ENCODE measurements at regions not wholly inside any gene's neighbourhood (a gene's known extent, or its start where the extent isn't known, plus 50 kb on each side); places are given as distances from the start of the nearest gene placed in this dataset.
A peak's percentile ranks its signal among the peaks of the same experiment; 100 is the strongest.

DNA sequence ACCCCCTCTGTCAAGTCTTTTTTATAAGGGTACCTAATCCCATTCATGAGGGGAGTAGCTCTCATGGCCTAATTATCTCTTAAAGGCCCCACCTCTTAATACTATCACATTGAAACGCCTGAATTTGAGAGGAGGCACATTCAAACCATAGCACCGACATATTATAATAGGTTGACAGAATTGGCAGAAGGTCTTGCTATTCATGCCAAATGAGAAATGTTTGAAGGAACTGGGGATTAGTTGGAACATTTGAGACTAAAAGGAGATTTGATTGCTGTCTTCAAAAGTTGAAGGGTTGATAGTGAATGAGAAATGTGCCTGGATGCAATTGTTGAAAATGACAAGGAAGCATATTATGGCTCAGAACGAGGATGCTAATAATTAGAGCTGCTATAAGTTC lies 331.1 kb downstream of the ATP23 start:
- Mint-ChIP-seq H3K4me1 (no peaks in the 10 kb centered on the region), H3K27me3 (peaks cover 16 to 22% (median 21%) of the 10 kb centered on the region in 3 donors), H3K4me3 (no peak overlapping the region), H3K9me3 (peaks cover 11 to 23% (median 15%) of the 10 kb centered on the region in 7 donors), H3K36me3 (peaks cover 7 to 19% of the 10 kb centered on the region in 2 donors), H3K27ac (no peak overlapping the region)
- no peak for DNase-seq
- ATAC-seq (ENCODE audit: low read depth in 2 of 2): no peak

DNA sequence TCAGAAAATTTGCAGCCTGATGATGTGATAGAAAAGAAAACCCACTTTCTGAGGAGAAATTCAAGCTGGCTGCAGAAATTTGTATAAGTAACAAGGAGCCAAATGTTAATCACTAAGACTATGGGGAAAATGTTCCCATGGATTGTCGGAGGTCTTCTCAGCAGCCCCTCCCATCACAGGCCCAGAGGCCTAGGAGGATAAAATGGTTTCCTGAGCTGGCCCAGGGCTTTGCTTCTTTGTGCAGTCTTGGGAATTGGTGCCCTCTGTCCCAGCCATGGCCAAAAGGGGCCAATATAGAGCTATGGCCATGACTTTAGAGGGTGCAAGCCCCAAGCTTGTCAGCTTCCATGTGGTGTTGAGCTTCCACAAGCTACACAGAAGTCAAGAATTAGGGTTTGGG lies 335.9 kb downstream of the ATP23 start:
- Mint-ChIP-seq H3K27ac (no peak overlapping the region), H3K4me3 (no peak overlapping the region), H3K36me3 (peaks cover 7 to 36% of the 10 kb centered on the region in 2 donors), H3K27me3 (peaks cover 0 to 7% (median 4%) of the 10 kb centered on the region in 3 donors), H3K9me3 (peaks cover 23 to 54% (median 38%) of the 10 kb centered on the region in 7 donors), H3K4me1 (no peaks in the 10 kb centered on the region)
- DNase-seq (no peak), ATAC-seq (ENCODE audit: low read depth in 2 of 2) (no peak)

DNA sequence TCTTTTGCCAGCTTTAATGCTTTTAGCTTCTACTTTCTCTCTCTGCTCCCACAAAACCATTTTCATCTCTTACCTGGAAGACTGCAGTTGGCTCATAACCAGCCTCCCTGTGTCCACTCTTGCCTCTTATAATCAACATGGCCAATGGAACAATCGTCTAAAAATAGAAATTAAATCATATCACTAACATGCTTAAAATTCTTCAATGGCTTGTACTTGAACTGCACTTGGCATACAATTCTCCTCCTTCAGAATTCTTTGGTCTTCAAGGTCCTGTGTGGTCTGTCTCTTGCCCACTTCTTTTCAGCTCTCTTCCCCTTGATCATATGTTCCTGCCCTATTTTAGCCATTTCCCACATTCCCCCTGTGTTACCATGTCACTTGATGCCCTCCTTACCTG lies 342.2 kb downstream of the ATP23 start:
- DNase-seq: no peak
- H3K27ac Mint-ChIP-seq: no peak overlapping the region
- peaks cover 6 to 11% (median 9%) of the 10 kb centered on the region in 3 donors for H3K27me3 Mint-ChIP-seq
- no peaks in the 10 kb centered on the region for H3K4me1 Mint-ChIP-seq
- H3K36me3 Mint-ChIP-seq: peaks cover 0 to 20% of the 10 kb centered on the region in 2 donors
- ATAC-seq (ENCODE audit: low read depth in 2 of 2): no peak
- H3K4me3 Mint-ChIP-seq: no peak overlapping the region
- H3K9me3 Mint-ChIP-seq: peaks cover 5 to 37% (median 22%) of the 10 kb centered on the region in 7 donors

DNA sequence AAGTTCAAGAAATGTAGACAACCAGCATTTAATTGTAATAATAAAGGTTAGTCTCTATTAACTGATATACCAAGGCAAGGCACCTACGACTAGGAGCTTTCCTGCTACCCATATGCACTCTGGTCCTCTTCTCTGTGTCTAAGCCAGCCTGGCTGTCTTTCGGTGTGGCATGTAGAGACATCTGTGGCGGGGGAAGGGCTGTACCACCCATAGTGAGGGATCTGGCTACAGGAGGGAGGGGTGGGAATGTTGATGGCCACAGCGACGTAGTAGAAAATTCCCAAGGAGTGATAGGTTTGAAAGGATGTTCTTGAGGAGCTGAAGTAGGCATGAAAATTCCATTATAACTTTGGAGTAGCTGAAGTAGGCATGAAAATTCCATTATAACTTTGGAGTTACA lies 344.2 kb downstream of the ATP23 start:
- no peak for DNase-seq
- H3K4me3 Mint-ChIP-seq: no peak overlapping the region
- H3K27me3 Mint-ChIP-seq: peaks cover 6 to 20% (median 20%) of the 10 kb centered on the region in 3 donors
- H3K27ac Mint-ChIP-seq: no peak overlapping the region
- peaks cover 2 to 26% (median 16%) of the 10 kb centered on the region in 7 donors for H3K9me3 Mint-ChIP-seq
- no peaks in the 10 kb centered on the region for H3K4me1 Mint-ChIP-seq
- H3K36me3 Mint-ChIP-seq: peaks cover 0 to 16% of the 10 kb centered on the region in 2 donors
- ATAC-seq (ENCODE audit: low read depth in 2 of 2): no peak

DNA sequence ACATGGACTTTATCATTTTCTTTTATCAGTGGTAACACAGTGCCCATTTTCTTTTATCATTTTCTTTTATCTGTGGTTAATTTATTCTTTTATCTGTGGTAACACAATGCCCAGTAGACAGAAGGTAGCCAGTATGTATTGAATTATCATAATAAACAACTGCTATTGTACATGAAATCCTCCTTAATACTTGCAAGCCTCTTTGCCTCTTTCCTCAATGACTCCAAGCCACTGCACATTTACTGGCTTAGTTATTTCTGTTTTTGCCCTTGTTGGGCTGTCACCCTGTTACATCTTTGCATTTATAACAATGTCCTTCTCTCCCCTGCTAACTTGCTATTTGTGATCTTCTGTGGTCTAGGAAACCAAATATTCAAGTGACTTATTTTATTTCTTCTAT lies 345.0 kb downstream of the ATP23 start:
- Mint-ChIP-seq H3K36me3 (peaks cover 0 to 16% of the 10 kb centered on the region in 2 donors), H3K27me3 (peaks cover 6 to 20% (median 20%) of the 10 kb centered on the region in 3 donors), H3K9me3 (peaks cover 0 to 18% (median 14%) of the 10 kb centered on the region in 7 donors), H3K27ac (no peak overlapping the region), H3K4me1 (no peaks in the 10 kb centered on the region), H3K4me3 (no peak overlapping the region)
- ATAC-seq (ENCODE audit: low read depth in 2 of 2) (no peak), DNase-seq (no peak)

DNA sequence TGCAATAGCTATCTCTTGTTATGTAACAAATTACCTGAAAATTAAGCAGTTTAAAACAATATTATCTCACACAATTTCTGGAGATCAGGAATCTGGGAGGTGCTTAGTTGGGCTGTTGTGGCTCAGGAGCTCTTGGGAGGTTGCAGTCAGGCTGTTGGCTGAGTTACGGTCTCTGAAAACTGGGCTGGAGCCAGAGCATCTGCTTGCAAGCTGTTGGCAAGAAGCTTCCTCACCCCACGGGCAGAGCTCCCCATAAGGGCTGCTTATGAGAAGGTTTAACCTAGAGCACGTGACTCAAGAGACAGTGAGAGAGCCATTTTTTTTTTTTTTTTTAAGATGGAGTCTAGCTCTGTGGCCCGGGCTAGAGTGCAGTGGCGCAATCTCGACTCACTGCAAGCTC lies 346.8 kb downstream of the ATP23 start:
- H3K27ac Mint-ChIP-seq: no peak overlapping the region
- no peak overlapping the region for H3K4me3 Mint-ChIP-seq
- ATAC-seq (ENCODE audit: low read depth in 2 of 2): no peak
- H3K27me3 Mint-ChIP-seq: peaks cover 6 to 20% (median 20%) of the 10 kb centered on the region in 3 donors
- no peaks in the 10 kb centered on the region for H3K4me1 Mint-ChIP-seq
- peaks cover 0 to 11% of the 10 kb centered on the region in 2 donors for H3K36me3 Mint-ChIP-seq
- DNase-seq: no peak
- H3K9me3 Mint-ChIP-seq: peaks cover 0 to 12% (median 7%) of the 10 kb centered on the region in 7 donors

DNA sequence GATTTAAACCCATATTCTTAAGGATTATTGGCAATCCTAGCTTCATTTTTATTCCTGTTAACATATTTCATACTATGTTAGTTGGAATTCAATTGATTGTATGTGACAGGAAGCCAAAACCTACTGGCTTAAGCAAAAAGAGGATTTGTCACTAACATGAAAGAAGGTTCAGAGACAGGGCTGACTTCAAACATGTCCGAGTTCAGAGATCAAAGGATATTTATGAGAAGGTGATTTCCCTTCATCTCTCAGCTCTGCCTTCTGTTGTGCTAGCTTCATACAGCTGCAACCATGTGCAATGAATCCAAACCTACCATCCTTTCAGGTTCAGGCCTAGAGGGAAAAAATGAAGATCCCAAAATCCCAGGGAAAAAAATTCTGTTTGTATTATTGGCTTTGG lies 349.7 kb downstream of the ATP23 start:
- ATAC-seq (ENCODE audit: low read depth in 2 of 2): no peak
- Mint-ChIP-seq H3K4me1 (no peaks in the 10 kb centered on the region), H3K4me3 (no peak overlapping the region), H3K27me3 (peaks cover 6 to 26% (median 20%) of the 10 kb centered on the region in 3 donors), H3K9me3 (peaks cover 0 to 7% (median 0%) of the 10 kb centered on the region in 7 donors), H3K36me3 (peaks cover 0 to 7% of the 10 kb centered on the region in 2 donors), H3K27ac (no peak overlapping the region)
- no peak for DNase-seq

DNA sequence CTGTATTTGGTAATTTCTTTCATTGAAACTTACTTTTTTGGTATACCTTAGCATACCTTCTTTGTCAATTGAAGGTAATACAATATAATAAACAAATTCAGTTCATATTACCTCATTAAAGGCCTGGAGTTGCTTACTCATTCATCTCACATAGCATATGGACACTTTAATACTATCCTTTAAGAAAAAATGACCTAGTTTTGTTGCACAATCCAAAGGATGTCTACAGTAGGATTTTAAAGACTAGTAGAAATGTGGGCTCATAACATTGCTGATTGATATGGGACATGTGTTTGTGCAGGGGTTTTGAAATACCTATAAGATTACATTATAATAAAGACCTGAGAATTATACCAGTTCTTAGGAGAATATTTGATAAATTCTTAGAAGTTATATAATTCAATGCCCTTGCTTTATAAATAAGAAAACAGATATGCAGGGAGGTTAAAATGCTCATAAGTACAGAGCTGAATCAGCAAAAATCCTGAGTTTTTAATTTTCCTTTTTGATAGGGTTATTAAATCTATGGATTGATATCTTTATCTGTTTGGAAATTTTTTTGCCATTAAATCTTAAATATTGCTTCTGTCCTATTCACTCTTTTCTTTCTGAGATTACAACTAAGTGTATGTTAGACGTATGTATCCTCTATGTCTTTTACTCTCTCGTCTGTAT lies 352.1 kb downstream of the ATP23 start:
- H3K9me3 Mint-ChIP-seq: peaks cover 0 to 7% (median 0%) of the 10 kb centered on the region in 7 donors

DNA sequence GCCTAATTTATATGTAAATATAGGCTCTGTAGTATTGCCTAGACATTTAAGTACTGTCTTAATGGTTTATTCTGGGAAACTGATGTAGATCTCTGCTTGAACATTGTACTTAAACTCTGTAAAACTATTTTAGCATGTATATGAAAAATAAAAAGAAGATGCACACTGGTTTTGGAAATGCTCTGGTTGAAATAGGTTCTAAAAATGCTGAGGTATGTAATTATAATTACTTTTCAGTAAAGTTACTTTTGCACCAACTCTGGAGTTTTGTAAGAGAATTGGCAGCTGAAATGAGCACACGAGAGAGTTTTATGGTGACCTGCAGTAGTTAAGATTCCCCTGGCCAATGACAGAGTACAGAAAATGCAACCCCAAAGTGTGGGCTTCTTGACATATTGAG lies 353.9 kb downstream of the ATP23 start:
- Mint-ChIP-seq H3K27ac (no peak overlapping the region), H3K4me1 (no peaks in the 10 kb centered on the region), H3K36me3 (no peaks in the 10 kb centered on the region), H3K27me3 (peaks cover 6 to 11% (median 9%) of the 10 kb centered on the region in 3 donors), H3K4me3 (no peak overlapping the region), H3K9me3 (no peaks in the 10 kb centered on the region)
- DNase-seq: no peak
- ATAC-seq (ENCODE audit: low read depth in 2 of 2): no peak

More for the DNA sequence above, 352.1 kb downstream of the ATP23 start:
- H3K27ac Mint-ChIP-seq: no peak overlapping the region
- H3K36me3 Mint-ChIP-seq: peaks cover 0 to 7% of the 10 kb centered on the region in 2 donors
- DNase-seq (no peak), ATAC-seq (ENCODE audit: low read depth in 2 of 2) (no peak)
- no peak overlapping the region for H3K4me3 Mint-ChIP-seq
- no peaks in the 10 kb centered on the region for H3K4me1 Mint-ChIP-seq
- peaks cover 9 to 22% (median 15%) of the 10 kb centered on the region in 3 donors for H3K27me3 Mint-ChIP-seq

DNA sequence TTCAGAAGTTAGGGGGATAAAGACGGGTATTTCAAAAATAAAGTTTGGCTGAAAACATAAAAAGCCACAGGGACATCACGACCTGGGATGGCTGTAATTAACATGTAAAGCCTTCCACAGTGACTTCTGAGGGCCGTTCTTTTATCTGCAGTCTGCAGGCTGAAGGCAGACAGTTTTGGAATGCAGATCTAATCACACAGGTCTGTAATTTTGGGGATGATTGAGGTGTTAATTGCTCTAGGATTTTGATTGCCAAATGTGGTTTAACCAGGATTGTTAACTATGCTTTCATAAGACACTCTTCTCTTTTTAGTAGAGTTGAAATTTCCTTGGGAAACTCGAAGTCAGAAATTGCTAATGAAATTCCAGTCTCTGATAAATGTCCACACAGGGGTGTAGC lies 355.5 kb downstream of the ATP23 start:
- Mint-ChIP-seq H3K36me3 (no peaks in the 10 kb centered on the region), H3K27me3 (peaks cover 6 to 11% (median 9%) of the 10 kb centered on the region in 3 donors), H3K4me3 (no peak overlapping the region), H3K9me3 (no peaks in the 10 kb centered on the region), H3K27ac (peak overlapping the region in 1 of 6 donors; percentile 8), H3K4me1 (no peaks in the 10 kb centered on the region)
- DNase-seq (no peak), ATAC-seq (ENCODE audit: low read depth in 2 of 2) (no peak)

DNA sequence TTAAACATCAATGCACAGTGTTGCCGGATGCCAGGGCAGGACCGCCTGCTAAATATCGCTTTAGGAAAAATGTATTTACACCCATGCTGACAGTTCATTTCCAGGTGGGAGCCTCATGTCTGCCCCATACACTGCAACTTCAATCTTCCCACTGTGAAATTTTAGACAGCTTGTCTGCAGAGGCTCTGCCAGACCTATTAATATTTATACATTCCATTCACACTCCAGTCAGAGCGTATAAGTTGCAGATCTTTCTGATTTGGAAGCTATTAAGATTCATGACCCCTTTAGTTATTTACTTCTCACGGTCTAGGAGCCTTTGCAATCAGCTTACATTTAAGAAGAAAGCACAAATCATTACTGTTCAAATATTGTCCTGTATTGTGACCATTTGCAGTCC lies 357.4 kb downstream of the ATP23 start:
- ATAC-seq (ENCODE audit: low read depth in 2 of 2) (no peak), DNase-seq (no peak)
- H3K27ac Mint-ChIP-seq: no peak overlapping the region
- no peaks in the 10 kb centered on the region for H3K4me1 Mint-ChIP-seq
- no peaks in the 10 kb centered on the region for H3K9me3 Mint-ChIP-seq
- no peaks in the 10 kb centered on the region for H3K36me3 Mint-ChIP-seq
- peaks cover 3 to 11% (median 9%) of the 10 kb centered on the region in 3 donors for H3K27me3 Mint-ChIP-seq
- H3K4me3 Mint-ChIP-seq: no peak overlapping the region

DNA sequence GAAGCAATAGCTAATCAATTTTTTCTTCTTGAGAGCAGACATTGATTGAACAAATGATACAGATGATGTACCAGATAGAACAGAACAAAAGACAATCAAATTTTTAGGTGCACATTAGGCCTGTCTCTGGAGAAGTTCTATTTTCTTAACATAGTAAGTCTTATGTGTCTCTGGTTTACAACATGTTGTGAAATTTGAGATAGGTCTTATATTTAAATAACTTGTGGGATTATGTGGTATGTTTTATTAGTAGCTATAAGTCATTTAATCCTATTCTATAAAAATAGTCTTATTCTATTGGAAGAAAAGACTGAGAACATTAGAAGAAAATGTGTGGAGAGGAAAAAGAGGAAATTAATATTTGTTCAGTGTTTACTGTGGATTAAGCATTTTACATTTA lies 358.0 kb downstream of the ATP23 start:
- no peaks in the 10 kb centered on the region for H3K9me3 Mint-ChIP-seq
- H3K4me3 Mint-ChIP-seq: no peak overlapping the region
- H3K27me3 Mint-ChIP-seq: peaks cover 0 to 11% (median 9%) of the 10 kb centered on the region in 3 donors
- H3K4me1 Mint-ChIP-seq: no peaks in the 10 kb centered on the region
- H3K36me3 Mint-ChIP-seq: no peaks in the 10 kb centered on the region
- DNase-seq (no peak), ATAC-seq (ENCODE audit: low read depth in 2 of 2) (no peak)
- H3K27ac Mint-ChIP-seq: no peak overlapping the region

DNA sequence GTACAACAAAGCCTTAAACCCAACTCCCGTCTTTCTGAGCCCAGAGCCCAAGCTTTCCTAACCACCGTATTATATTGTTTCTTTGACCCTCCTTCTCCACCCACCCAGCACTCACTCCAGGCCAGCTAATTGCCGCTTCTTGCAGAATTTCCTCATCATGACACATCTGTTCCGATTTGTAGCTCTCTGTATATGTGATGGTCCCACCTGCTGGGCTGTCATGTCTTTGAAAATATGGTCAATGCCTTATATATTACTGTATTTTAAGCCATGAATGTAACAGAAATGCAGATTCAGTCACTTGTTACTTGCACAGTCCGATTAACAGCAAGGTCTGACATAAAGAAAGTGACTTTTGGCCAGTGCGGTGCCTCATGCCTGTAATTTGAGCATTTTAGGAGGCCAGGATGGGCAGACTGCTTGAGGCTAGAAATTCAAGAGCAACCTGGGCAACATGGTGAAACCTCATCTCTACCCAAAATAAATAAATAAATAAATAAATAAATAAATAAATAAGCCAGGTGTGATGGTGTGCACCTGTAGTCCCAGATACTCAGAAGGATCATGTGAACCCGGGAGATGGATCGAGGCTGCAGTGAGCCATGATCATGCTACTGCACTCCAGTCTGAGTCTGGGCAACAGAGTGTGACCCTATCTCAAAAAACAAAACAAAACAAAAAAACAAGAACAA lies 359.8 kb downstream of the ATP23 start:
- Mint-ChIP-seq H3K27ac (no peak overlapping the region), H3K4me3 (no peak overlapping the region), H3K9me3 (no peaks in the 10 kb centered on the region), H3K4me1 (no peaks in the 10 kb centered on the region), H3K36me3 (no peaks in the 10 kb centered on the region), H3K27me3 (peaks cover 0 to 11% (median 9%) of the 10 kb centered on the region in 3 donors)
- DNase-seq (no peak), ATAC-seq (ENCODE audit: low read depth in 2 of 2) (no peak)

DNA sequence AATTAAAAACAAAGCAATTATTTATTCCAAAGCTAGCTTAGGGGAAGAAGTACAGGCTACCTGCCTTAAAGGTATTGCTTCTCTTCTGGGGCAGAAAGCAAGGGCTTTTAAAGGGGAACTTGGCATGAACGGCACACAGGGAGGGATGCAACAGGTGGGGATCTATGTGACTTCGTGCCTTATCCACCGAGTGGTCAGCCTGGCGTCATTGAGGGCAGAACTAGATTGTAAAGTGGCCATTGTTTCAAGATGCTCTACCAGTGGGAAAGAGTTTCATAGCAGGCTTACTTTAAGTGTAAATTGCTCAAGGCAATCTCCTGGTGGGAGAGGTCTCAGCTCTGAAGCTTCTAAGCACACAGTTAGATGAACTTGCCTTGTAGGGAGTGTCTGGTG lies 360.4 kb downstream of the ATP23 start:
- Mint-ChIP-seq H3K27ac (peak overlapping the region in 3 of 6 donors; percentile 3 to 86 (median 82)), H3K4me3 (no peak overlapping the region), H3K27me3 (peaks cover 3 to 14% (median 10%) of the 10 kb centered on the region in 3 donors), H3K4me1 (no peaks in the 10 kb centered on the region), H3K9me3 (peaks cover 0 to 3% (median 0%) of the 10 kb centered on the region in 7 donors), H3K36me3 (no peaks in the 10 kb centered on the region)
- DNase-seq (no peak), ATAC-seq (ENCODE audit: low read depth in 2 of 2) (no peak)
